HG02571 (cell line): ENCODE measurements at regions not wholly inside any gene's neighbourhood (a gene's known extent, or its start where the extent isn't known, plus 50 kb on each side); places are given as distances from the start of the nearest gene placed in this dataset.

ENCODE experiments used
- ATAC-seq: cut with Tn5 transposase; IDR thresholded peaks from one replicate; pipeline ENCODE4 v1.9.1; 2021; ENCODE audit warnings: mild to moderate bottlenecking, moderate library complexity; ENCODE audit not compliant: unreplicated experiment

DNA sequence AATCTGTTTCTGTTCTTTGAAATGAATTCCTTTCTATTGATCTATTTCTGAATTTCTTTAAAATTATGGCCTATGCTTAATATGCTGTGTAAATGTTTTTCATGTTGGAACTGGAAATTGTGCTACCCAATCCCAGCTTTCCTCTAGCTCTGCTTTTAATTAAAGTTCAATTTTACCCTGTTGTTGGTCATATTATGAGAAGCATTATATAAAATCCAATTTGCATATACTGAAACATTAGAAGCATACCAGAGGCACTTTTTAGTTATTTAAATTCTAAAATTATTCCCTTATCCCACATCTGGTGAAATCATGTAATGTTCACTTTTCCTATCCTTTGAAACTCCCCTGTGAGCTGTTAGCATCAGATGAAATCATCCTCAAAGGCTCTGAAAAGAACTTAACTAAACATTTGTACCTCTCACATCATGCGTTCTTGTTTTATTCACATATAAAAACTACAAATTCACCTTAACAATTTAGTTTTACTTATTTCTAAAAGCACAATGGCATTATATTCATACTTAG lies 160.6 kb upstream of the COL21A1 start:
- ATAC-seq, result no peak

DNA sequence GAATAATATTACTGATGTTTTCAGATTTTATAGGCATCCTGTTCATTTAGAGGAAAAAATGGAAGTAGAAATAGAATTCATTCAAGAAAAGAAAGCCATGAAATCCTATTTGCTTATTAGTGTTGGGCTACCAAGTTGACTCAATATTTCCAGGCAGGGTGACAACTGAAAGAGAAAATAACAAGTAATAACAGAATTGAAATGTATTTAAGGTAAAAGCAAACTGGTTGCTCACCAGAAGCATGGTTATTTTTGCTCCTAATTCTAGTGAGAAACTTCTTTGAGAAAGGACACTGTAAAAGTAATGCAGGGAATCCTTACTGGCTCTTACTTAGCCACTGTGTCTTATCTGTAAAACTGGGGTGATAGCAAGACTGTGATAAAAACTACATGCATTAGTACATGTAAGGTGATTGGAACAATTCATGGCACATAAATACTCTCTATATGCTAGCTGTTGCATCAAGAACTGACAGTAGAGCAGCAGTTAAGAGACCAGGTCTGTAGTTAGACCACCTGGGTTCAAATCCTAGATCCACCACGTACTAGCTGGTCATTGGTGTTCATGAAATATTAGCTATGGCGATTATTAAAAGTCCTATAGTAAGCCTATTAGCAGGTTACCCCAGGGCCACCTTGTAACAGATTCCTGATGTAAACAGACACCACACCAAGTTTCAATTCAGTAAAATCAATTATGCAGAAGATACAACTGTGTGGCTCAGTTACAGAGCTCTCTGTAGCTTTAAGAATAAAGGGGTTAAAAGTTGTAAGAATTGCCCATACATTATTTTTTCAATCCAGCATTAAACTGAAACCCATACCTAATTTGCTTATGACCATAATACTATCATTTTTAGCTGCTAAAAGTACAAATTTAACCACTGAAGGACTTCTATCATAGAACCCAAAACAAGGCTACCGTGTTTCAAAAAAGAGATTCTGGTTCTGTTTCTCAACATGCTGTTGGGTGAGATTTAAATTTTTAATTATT lies 159.2 kb upstream of the COL21A1 start:
- peak; percentile 65 for ATAC-seq

DNA sequence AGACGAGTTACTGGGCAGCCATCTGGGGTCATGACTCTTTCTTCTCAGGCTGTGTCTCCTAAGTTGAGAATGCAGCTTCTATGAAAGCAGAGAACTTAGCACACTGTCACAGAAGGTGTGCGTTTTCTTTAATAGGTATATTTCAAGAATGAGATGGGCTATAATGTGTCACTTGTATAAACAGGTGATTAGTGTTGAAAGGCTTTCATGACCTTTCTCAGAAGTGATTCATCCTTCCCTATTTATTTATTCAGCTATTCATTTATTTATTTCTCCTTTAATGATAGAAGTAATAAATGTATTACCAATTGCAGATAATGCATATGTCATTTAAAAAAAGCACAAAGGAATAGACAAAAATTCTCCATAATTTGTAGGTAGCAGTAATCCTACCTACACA lies 157.2 kb upstream of the COL21A1 start:
- ATAC-seq, result no peak

DNA sequence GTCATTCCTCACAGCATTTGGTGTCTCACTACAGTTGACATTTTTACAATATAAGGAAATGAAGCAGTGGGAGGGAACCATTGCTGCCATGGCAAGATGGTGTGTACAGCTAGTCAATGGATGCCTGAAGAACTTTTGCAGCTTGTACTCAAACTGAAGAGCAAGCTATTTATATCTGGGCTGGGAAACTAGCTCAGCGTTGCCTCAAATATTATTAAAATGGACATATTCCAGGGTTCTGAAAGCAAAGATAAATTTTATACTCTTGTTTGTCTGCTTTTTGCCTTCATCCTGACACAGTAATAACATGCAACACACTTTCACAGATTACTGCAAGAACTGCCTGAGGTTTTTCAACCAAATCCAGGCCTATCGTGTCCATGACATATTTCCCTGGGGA lies 156.4 kb upstream of the COL21A1 start:
- ATAC-seq, result no peak

DNA sequence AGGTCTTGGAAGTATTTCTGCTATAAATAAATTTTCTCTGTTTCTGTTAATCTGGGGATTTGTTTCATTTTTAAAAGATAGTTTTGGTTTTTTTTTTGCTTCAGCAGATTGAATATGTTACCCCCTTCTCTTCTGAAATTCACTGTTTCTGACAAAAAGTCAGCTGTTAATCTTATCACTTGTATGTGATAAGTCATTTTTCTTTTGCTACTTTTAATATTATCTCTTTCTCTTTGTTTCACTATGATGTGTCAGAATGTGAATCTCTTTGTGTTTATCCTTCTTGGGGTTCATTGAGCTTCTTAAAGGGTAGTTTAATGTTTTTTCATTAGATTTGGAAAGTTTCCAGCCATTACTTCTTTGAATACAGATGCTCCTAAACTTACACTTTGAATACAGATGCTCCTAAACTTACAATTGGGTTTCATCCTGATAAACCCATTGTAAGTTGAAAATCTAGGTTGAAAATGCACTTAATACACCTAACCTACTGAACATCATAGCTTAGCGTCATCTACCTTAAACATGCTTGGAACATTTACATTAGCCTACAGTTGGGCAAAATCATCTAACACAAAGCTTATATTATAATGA lies 154.2 kb upstream of the COL21A1 start:
- no peak for ATAC-seq

DNA sequence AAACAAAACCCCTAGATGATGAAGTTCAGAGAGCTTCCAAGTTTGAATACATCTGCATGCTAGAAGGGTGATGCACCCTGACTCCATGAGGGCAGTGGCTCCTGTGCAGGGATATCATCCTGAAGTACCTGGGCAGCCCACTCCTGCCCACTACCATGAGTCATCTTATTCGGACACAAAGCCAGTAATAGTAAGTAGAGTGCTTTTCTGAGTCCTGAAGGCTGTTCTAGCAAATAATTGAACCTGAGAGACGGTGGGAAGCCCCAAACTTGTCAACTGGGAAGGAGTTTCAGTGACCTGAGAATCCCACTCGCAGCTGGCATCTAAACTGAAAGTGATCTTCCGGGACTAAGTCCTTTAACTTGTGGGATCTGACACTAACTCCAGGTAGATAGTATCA lies 152.9 kb upstream of the COL21A1 start:
- ATAC-seq, result no peak

DNA sequence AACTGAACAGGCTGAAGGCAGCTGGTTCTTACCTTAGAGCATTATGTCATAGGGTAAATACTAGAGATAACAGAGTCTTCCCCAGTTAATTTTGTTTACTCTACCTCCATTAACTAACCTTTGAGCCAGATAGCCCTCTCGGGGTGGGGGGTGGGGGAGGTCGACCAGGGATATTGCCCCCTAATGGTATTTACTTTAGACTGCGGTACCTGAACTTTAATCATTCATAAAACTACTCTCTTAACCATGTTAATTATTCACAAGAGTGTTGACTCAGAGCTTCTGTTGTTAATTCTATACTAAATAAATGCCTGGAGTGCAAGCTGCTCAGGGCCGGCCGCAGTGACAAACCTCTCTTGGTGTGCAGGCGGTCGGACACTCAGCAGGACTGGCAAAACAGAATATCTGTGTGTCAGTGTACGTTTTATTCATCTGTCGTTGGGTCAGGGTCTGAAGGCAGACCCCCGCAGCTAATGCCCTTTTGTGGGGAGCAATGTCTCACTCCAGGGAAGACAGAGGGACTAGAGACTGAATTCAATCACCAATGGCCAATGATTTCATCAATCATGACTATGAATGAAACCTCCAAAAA lies 152.4 kb upstream of the COL21A1 start:
- ATAC-seq, result no peak

DNA sequence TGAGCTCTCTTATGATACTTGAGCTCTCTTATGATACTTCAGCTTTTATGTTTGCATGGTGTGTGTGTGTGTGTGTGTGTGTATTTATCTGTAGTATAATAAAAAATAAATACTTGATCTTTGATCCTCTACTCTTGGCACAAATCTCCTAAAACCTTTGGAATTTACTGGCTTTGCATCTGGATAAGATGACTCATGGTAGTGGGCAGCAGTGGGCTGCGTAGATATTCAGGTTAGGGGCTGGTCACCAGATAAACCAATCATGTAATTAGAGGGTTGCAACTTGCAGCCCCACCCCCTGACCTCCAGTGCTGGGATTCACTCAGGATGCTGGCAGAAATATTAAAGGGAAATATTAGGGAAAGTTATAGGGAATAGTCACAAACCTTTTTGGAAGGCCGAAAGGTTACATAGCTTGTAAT lies 151.9 kb upstream of the COL21A1 start:
- ATAC-seq, result no peak

DNA sequence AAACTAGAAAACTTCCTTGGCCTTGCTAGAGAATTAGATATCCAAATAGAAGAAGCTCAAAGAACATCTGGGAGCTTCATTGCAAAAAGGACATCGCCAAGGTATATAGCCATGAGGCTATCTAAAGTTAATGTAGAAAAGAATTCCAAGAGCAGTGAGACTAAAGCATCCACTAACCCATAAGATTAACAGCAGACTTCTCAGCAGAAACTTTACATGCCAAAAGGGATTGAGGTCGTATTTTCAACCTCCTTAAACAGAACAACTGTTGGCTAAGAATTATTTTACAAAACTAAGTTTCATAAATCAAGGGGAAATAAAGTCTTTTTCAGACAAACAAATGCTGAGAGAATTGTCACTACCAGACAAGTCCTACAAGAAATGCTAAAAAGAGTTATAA lies 149.1 kb upstream of the COL21A1 start:
- no peak for ATAC-seq

DNA sequence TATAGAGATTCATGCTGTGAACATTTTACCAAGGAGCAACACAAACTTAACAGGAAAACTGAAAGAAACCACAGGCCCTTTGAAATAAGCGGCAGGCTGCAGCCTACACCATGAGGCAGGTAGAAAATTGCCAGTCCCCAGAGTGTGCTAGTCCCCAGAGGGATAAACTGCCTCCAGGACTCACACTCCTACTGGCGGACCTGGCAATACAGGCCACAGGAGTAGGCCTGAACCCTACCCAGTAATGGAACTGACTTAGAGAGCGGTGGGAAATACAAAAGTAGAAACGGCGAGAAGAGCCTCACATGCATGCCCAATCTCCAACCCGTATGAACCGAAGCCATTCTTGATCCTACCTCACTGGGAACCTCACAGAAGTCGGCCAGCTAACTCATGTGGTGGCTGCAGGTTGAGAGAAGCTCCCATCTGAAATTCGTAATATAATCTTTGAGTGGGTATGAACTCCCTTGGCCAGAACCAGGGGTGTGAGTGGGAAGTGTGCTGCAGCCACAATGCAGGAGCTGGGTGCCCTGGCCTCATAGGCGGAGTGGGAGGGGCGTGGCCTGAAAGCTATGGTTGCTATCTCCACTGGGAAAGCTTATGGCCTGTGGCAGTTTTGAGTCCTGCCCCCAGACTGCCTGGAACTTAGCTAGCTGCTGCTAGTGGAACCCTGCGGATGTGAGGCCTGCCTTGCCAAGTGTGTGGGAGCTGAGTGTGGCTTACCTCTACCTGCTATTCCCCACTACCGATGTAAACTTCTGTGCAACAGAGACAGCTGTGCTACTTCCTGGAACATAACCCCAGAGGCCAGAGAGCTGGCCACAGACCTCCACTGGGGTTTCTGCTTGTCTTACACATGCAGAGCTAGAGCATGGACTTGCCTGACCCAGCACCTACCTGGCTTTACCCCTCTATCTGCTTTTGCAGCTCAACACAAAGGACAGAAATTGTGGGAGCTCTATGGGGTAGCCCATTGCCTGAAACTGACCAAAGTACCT lies 146.5 kb upstream of the COL21A1 start:
- ATAC-seq, result no peak

DNA sequence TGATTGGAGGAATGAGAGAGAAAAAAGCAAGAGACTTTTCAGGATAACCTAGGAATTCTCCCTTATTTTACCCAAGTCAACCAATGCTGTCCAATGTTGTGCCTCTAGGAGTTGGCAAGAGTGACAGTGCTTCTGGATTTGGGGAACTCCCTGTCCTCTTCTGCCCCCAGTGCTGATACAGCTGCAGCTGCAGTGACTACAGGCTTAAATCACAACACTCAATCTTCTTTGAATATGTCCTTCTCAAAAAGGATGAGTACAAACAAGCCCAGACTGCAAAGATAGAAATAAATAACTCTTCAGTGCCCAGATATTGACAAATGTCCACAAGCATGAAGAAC lies 141.0 kb upstream of the COL21A1 start:
- no peak for ATAC-seq

DNA sequence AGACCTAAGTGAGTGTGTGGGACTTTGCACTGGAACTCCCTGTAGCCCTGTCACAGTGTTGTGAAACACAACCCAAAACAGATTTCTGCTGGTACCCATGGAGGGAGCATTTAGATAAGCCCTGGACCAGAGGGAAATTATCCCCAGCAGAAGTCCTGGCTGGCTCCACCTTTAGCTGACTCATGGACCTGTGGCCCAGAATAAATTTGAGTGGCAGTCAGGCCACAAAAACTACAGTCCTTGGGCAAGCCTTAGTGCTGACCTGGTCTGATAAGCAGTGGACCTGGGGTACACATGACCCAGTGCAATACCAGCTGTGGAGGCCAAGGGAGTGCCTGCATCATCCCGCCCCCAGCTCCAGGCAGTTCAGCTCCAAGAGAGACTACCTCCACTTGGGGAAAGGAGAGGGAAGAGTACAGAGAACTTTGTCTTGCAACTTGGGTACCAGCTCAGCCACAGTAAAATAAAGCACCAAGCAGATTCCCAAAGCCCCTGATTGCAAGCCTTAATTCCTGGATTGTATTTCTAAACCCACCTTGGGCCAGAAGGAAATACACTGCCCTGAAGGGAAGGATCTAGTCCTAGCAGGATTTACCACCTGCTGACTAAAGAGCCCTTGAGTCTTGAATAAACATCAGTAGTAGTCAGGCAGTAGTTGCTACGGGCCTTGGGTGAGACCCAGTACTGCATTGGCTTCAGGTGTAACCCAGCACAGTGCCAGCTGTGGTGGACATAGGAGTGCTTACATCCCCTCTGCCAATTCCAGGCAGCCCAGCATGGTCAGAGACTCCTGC lies 140.4 kb upstream of the COL21A1 start:
- ATAC-seq, result no peak

DNA sequence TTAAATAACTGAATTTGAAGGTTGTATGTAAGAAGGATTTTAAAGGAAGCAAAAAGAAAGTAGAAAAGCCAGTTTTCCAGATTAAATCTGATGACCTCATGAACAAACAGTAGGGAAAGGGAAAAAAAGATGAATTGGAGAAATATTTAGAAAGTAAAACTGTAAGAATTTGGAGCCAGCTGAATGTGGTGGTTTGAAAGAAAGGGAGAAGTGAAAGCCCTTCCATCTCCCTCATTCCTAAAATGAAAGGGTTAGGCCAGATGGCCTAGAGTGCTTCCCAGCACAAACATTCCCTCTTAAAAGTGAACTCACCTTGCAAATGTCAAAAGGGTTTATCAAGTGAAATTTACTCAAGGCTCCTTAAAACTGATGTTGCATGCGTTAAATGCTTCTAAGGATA lies 139.3 kb upstream of the COL21A1 start:
- ATAC-seq, result no peak

DNA sequence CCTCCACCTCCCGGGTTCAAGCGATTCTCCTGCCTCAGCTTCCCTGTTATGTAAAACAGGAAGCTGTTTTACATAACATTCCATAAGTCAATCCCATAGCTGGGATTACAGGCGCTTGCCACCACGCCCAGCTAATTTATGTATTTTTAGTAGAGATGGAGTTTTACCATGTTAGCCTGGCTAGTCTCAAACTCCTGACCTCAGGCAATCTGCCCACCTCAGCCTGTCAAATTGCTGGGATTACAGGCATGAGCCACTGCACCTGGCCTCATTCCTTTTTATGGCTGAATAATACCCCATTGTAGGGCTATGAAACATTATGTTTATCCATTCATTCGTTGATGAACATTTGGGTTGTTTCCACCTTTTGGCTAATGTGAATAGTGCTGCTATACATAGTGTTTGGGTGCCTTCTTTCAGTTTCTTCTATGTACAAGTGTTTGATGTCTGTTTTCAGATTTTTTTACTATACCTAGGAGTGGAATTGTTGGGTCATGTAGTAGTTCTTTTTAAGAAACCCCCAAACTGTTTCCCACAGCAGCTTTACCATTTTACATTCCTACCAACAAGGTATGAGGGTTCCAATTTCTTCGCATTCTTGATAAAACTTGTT lies 138.7 kb upstream of the COL21A1 start:
- ATAC-seq, result no peak

DNA sequence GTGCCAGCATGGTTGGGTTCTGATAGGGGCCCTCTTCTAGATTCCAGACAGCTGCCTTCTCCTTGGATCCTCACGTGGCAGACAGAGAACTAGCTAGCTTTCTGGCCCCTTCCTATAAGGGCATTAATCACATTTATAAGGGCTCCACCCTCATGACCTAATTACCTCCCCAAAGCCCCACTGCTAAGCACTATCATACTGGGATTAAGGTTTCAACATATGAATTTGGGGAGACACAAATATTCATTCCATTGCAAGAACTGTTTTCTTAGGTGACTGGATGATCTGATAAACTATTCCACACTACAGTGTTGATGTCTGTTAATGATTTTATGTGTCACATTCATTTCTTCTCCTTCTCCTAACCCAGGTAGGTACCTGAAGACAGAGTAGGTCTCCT lies 135.8 kb upstream of the COL21A1 start:
- ATAC-seq, result no peak

DNA sequence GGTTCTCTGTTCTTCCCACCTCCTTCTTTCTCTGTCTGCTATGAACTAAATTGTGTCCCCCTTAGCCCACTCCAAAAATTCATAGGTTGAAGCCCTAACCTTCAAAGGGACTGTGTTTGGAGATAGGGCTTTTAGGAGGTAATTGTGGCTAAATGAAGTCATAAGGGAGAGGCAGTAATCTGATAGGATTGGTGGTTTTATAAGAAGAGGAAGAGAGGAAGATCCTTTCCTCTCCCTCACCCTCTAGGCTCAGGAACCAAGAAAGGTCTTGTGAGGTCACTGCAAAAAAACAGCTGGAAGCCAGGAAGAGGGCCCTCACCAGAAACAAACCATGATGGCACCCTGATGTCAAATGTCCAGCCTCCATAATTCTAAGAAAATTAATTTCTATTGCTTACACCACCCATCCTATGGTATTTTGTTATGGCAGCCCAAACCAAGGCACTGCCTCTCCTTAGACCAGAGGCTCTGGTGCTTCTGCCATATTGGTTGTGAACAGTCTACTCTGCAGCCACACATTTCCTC lies 135.1 kb upstream of the COL21A1 start:
- ATAC-seq, result no peak

DNA sequence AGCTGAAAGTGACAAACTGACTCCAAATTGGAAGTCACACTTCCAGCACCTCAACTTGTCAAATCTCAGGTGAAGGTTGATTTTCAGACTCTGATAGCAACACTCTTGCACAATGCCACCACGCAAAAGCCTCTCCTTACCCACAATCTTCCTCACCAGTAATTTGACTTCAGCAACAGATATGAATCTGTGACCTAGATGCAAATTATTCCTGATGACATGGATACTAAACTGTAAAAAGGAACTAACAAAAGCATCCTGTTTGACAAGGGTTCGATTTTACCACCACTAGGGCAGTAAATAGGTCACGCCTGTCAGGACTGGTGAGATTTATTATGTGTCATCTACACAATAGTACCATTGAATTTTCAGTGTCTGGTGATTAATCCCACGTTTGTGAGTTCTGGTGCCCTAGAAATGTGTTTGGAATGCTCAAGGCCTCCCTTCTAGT lies 134.4 kb upstream of the COL21A1 start:
- ATAC-seq, result no peak

DNA sequence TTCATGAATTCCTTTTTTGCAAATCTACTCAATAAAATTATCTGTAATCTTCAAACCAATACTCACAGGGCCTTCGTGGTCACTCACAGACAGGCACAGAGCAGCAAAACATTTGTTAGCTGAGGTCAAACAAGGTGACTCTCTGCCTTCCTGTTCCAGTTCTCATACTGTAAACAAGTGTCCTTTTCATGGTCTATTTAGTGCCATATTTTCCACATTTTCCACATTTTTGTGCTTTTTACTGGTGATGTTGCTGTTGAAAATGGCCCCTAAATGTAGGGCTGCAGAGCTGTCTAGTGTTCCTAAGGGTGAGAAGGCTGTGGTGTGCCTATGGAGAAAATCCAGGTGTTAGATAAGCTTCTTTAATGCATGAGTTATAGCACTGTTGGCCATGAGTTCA lies 133.1 kb upstream of the COL21A1 start:
- no peak for ATAC-seq

DNA sequence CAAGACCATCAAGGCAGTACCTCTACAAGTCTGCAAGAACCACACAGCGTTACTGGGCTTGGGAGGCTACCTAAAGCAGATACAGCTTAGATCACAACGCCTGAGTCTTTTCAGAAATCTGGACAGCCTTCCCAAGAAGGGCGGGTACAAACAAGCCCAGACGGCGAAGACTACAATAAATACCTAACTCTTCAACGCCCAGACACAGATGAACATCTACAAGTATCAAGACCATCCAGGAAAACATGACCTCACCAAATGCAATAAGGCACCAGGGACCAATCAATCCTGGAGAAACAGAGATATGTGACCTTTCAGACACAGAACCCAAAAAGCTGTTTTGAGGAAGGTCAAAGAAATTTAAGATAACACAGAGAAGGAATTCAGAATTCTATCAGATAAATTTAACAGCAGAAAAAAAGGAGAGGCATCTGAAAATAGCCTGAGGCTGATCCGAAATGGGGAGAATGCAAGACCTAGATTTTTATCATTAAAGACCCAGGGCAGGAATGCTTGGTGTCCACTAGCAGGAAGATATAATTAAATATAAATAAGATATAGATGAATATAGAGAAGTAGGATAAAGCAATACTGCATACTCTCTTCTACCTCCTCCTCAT lies 131.7 kb upstream of the COL21A1 start:
- ATAC-seq, result no peak
